SK-N-SH (cell line): ENCODE measurements at regions not wholly inside any gene's neighbourhood (a gene's known extent, or its start where the extent isn't known, plus 50 kb on each side); places are given as distances from the start of the nearest gene placed in this dataset.

Source experiments
- CHD2 ChIP-seq: fragments of 150-350 bp; IDR thresholded peaks from 2 replicates; pipeline ENCODE4 v1.6.1; 2018; ENCODE audit warnings: low read length; ENCODE audit not compliant: partially characterized antibody
- CTCF ChIP-seq: fragments of 200-600 bp; sonication (generic); IDR thresholded peaks from 2 replicates; pipeline ENCODE4 v1.6.1; 2017; ENCODE audit warnings: antibody characterized with exemption, mild to moderate bottlenecking, moderate library complexity
- EZH2phosphoT487 ChIP-seq: fragments of 200-600 bp; sonication (generic); IDR thresholded peaks from 2 replicates; pipeline ENCODE4 v1.6.1; 2017; ENCODE audit warnings: low read depth, mixed run types, mild to moderate bottlenecking, antibody characterized with exemption, moderate library complexity, borderline replicate concordance
- NFIC ChIP-seq: IDR thresholded peaks from 2 replicates; pipeline ENCODE4 v1.4.0; 2012; ENCODE audit warnings: borderline replicate concordance
- RAD21 ChIP-seq: IDR thresholded peaks from 2 replicates; pipeline ENCODE4 v1.6.1; 2012; ENCODE audit warnings: mild to moderate bottlenecking, low read length
- RFX5 ChIP-seq: IDR thresholded peaks from 2 replicates; pipeline ENCODE4 v1.6.1; 2012; ENCODE audit warnings: mild to moderate bottlenecking, improper control_type of control experiment, low read length
- SMC3 ChIP-seq: IDR thresholded peaks from 2 replicates; pipeline ENCODE4 v1.6.1; 2012; ENCODE audit warnings: low read depth, low read length, improper control_type of control experiment
- TAF1 ChIP-seq: IDR thresholded peaks from 2 replicates; pipeline ENCODE4 v1.6.1; 2012; ENCODE audit warnings: low read depth, mild to moderate bottlenecking, low read length, moderate library complexity, borderline replicate concordance
- YY1 ChIP-seq: IDR thresholded peaks from 2 replicates; pipeline ENCODE4 v1.4.0; 2012; ENCODE audit warnings: low read depth, mild to moderate bottlenecking
- TF ChIP-seq, protein P1 (sequence below): IDR thresholded peaks from 2 replicates; pipeline ENCODE4 v1.4.0; 2012; ENCODE audit warnings: low read depth, borderline replicate concordance

DNA sequence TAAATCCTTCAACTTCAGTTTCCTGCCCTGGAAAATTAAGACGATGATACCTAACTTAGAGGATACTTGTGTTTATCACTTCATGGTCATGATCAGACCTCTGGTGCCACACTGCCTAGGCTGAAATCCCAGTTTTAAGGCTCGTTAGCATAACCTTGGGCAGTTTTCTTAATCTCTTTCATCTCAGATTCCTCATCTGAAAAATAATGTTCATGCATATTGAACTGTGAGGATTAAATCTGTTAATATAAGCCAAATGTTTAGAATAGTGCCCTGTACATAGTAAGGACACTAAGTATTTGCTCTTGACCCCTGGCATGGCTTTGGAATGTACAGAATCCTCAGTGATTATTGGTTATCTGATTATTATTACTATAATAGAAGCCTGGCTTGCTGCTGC lies 79.7 kb downstream of the OGFRL1 start:
- TF ChIP-seq CTCF, result no peak
- TF ChIP-seq TAF1, result no peak
- TF ChIP-seq, protein P1, sequence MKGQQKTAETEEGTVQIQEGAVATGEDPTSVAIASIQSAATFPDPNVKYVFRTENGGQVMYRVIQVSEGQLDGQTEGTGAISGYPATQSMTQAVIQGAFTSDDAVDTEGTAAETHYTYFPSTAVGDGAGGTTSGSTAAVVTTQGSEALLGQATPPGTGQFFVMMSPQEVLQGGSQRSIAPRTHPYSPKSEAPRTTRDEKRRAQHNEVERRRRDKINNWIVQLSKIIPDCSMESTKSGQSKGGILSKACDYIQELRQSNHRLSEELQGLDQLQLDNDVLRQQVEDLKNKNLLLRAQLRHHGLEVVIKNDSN, result no peak
- TF ChIP-seq SMC3, result no peak
- no peak for TF ChIP-seq CHD2
- no peak for TF ChIP-seq NFIC
- TF ChIP-seq YY1, result no peak
- TF ChIP-seq EZH2phosphoT487, result no peak
- no peak for TF ChIP-seq RFX5
- TF ChIP-seq RAD21, result no peak
